ENCODE measurements at regions not wholly inside any gene's neighbourhood (a gene's known extent, or its start where the extent isn't known, plus 50 kb on each side); places are given as distances from the start of the nearest gene placed in this dataset.

GRCh38 chr10:81569488-81569887 lies 305.5 kb upstream of the NRG3 start:
- no peak for TF ChIP-seq CTCF (conservative IDR thresholded peaks at IDR 0.05 in 1 of 2, IDR thresholded peaks at IDR 0.05 in 1 of 2; ENCODE audit: low read depth in 1 of 2, low read length in 2 of 2)
- TF ChIP-seq EZH2 (IDR thresholded peaks at IDR 0.05; ENCODE audit: low read length, missing control alignments): no peak
- no peak for DNase-seq (ENCODE audit: low read depth in 2 of 2)
- no peak overlapping the region for H3K9ac ChIP-seq (ENCODE audit: insufficient read depth, low read length)
- no peak overlapping the region for H3K27ac ChIP-seq (ENCODE audit: insufficient read depth, low read length)
- H4K20me1 ChIP-seq (ENCODE audit: control insufficient read depth, extremely low read depth, insufficient read depth, low read length): no peaks in the 10 kb centered on the region
- no peaks in the 10 kb centered on the region for H3K36me3 ChIP-seq (ENCODE audit: control insufficient read depth, insufficient read depth, low read length)
- no peak overlapping the region for H3K4me2 ChIP-seq (ENCODE audit: extremely low read depth, insufficient read depth, low read length)
- H2AFZ ChIP-seq (ENCODE audit: low read length): no peak overlapping the region
- no peaks in the 10 kb centered on the region for H3K4me1 ChIP-seq (ENCODE audit: control insufficient read depth, extremely low read depth, insufficient read depth, low read length)
- H3K27me3 ChIP-seq (ENCODE audit: control insufficient read depth, insufficient read depth, low read length): no peaks in the 10 kb centered on the region
- H3K4me3 ChIP-seq (replicated peaks in 1 of 4; ENCODE audit: control extremely low read depth in 1 of 4, insufficient read depth in 1 of 4, low read depth in 3 of 4, low read length in 4 of 4): no peak overlapping the region
- H3K79me2 ChIP-seq (ENCODE audit: control insufficient read depth, insufficient read depth, low read length): no peaks in the 10 kb centered on the region
- H3K9me3 ChIP-seq (ENCODE audit: control insufficient read depth, insufficient read depth, low read depth, low read length): no peaks in the 10 kb centered on the region

- no peaks in the 10 kb centered on the region for H4K20me1 ChIP-seq (ENCODE audit: control insufficient read depth, extremely low read depth, insufficient read depth, low read length)
- no peaks in the 10 kb centered on the region for H3K79me2 ChIP-seq (ENCODE audit: control insufficient read depth, insufficient read depth, low read length)
- H3K27ac ChIP-seq (ENCODE audit: insufficient read depth, low read length): no peak overlapping the region
- no peaks in the 10 kb centered on the region for H3K9me3 ChIP-seq (ENCODE audit: control insufficient read depth, insufficient read depth, low read depth, low read length)
- H3K9ac ChIP-seq (ENCODE audit: insufficient read depth, low read length): no peak overlapping the region
- H3K27me3 ChIP-seq (ENCODE audit: control insufficient read depth, insufficient read depth, low read length): no peaks in the 10 kb centered on the region
- no peaks in the 10 kb centered on the region for H3K4me1 ChIP-seq (ENCODE audit: control insufficient read depth, extremely low read depth, insufficient read depth, low read length)
- DNase-seq (ENCODE audit: low read depth in 2 of 2): no peak
- no peak overlapping the region for H2AFZ ChIP-seq (ENCODE audit: low read length)
- no peak overlapping the region for H3K4me2 ChIP-seq (ENCODE audit: extremely low read depth, insufficient read depth, low read length)
- TF ChIP-seq EZH2 (IDR thresholded peaks at IDR 0.05; ENCODE audit: low read length, missing control alignments) (no peak), CTCF (conservative IDR thresholded peaks at IDR 0.05 in 1 of 2, IDR thresholded peaks at IDR 0.05 in 1 of 2; ENCODE audit: low read depth in 1 of 2, low read length in 2 of 2) (no peak)
- H3K36me3 ChIP-seq (ENCODE audit: control insufficient read depth, insufficient read depth, low read length): no peaks in the 10 kb centered on the region
- H3K4me3 ChIP-seq (replicated peaks in 1 of 4; ENCODE audit: control extremely low read depth in 1 of 4, insufficient read depth in 1 of 4, low read depth in 3 of 4, low read length in 4 of 4): no peak overlapping the region
Observed at GRCh38 chr10:81570349-81570748, 304.6 kb upstream of the NRG3 start.

GRCh38 chr10:81570878-81571794 lies 303.9 kb upstream of the NRG3 start:
- no peaks in the 10 kb centered on the region for H3K27me3 ChIP-seq (ENCODE audit: control insufficient read depth, insufficient read depth, low read length)
- no peaks in the 10 kb centered on the region for H3K36me3 ChIP-seq (ENCODE audit: control insufficient read depth, insufficient read depth, low read length)
- no peaks in the 10 kb centered on the region for H3K4me1 ChIP-seq (ENCODE audit: control insufficient read depth, extremely low read depth, insufficient read depth, low read length)
- no peak overlapping the region for H3K4me3 ChIP-seq (replicated peaks in 1 of 4; ENCODE audit: control extremely low read depth in 1 of 4, insufficient read depth in 1 of 4, low read depth in 3 of 4, low read length in 4 of 4)
- no peak overlapping the region for H3K9ac ChIP-seq (ENCODE audit: insufficient read depth, low read length)
- no peaks in the 10 kb centered on the region for H3K9me3 ChIP-seq (ENCODE audit: control insufficient read depth, insufficient read depth, low read depth, low read length)
- H2AFZ ChIP-seq (ENCODE audit: low read length): no peak overlapping the region
- no peaks in the 10 kb centered on the region for H3K79me2 ChIP-seq (ENCODE audit: control insufficient read depth, insufficient read depth, low read length)
- TF ChIP-seq EZH2 (IDR thresholded peaks at IDR 0.05; ENCODE audit: low read length, missing control alignments) (no peak), CTCF (conservative IDR thresholded peaks at IDR 0.05 in 1 of 2, IDR thresholded peaks at IDR 0.05 in 1 of 2; ENCODE audit: low read depth in 1 of 2, low read length in 2 of 2) (no peak)
- no peak for DNase-seq (ENCODE audit: low read depth in 2 of 2)
- H4K20me1 ChIP-seq (ENCODE audit: control insufficient read depth, extremely low read depth, insufficient read depth, low read length): no peaks in the 10 kb centered on the region
- no peak overlapping the region for H3K4me2 ChIP-seq (ENCODE audit: extremely low read depth, insufficient read depth, low read length)
- no peak overlapping the region for H3K27ac ChIP-seq (ENCODE audit: insufficient read depth, low read length)

Measured in fibroblast of lung (primary cell).